ENCODE measurements at regions not wholly inside any gene's neighbourhood (a gene's known extent, or its start where the extent isn't known, plus 50 kb on each side); places are given as distances from the start of the nearest gene placed in this dataset.

GRCh38 chr12:18878676-18879180 lies 140.8 kb downstream of the CAPZA3 start:
- TF ChIP-seq ZNF23 (CRISPR knock-in tag; IDR thresholded peaks at IDR 0.05) (no peak), ZFP91 (CRISPR knock-in tag; IDR thresholded peaks at IDR 0.05) (no peak), PREB (CRISPR knock-in tag; IDR thresholded peaks at IDR 0.05) (no peak), HNRNPL (IDR thresholded peaks at IDR 0.05; ENCODE audit: low read depth, low read length) (no peak)

Measured in K562 (cell line).